Trophoblast cell (in vitro differentiated cells and primary cell): ENCODE measurements at regions not wholly inside any gene's neighbourhood (a gene's known extent, or its start where the extent isn't known, plus 50 kb on each side); places are given as distances from the start of the nearest gene placed in this dataset.

Experiments
- DNase-seq, 2 donors: peaks; one replicate each; pipeline ENCODE4 v3.0.0-alpha.2; 2016
- H2AFZ ChIP-seq: 2 replicates; pipeline ENCODE4 v1.6.1; 2013; ENCODE audit warnings: low read length, moderate library complexity, mild to moderate bottlenecking; ENCODE audit not compliant: insufficient read depth, poor library complexity
- H2AK5ac ChIP-seq: 2 replicates; pipeline ENCODE4 v1.6.1; 2013; ENCODE audit warnings: mild to moderate bottlenecking, low read length
- H2BK120ac ChIP-seq: 2 replicates; pipeline ENCODE4 v1.6.1; 2013; ENCODE audit warnings: low read length, mild to moderate bottlenecking, moderate library complexity; ENCODE audit not compliant: insufficient read depth, poor library complexity
- H2BK12ac ChIP-seq: 2 replicates; pipeline ENCODE4 v1.6.1; 2013; ENCODE audit warnings: mild to moderate bottlenecking, low read length, moderate library complexity
- H2BK5ac ChIP-seq: 2 replicates; pipeline ENCODE4 v1.6.1; 2013; ENCODE audit warnings: low read length, low read depth, moderate library complexity, mild to moderate bottlenecking; ENCODE audit not compliant: poor library complexity
- H3K14ac ChIP-seq: 2 replicates; pipeline ENCODE4 v1.6.1; 2013; ENCODE audit warnings: mild to moderate bottlenecking, low read length
- H3K18ac ChIP-seq: 2 replicates; pipeline ENCODE4 v1.6.1; 2013; ENCODE audit warnings: mild to moderate bottlenecking, low read length
- H3K23ac ChIP-seq: 2 replicates; pipeline ENCODE4 v1.6.1; 2013; ENCODE audit warnings: low read length
- H3K27ac ChIP-seq: 2 replicates; pipeline ENCODE4 v1.5.1; 2013; ENCODE audit warnings: low read depth, mild to moderate bottlenecking, inconsistent platforms, low read length, moderate library complexity
- H3K27me3 ChIP-seq: 2 replicates; pipeline ENCODE4 v1.6.1; 2013; ENCODE audit warnings: inconsistent platforms, mild to moderate bottlenecking, low read length, moderate library complexity; ENCODE audit not compliant: insufficient read depth
- H3K36me3 ChIP-seq, 2 experiments: 1 replicate in 1 of 2; 2 replicates in 1 of 2; pipeline ENCODE4 v1.6.1; 2013; ENCODE audit warnings: low read length in 2 of 2, mild to moderate bottlenecking in 2 of 2, moderate library complexity in 1 of 2; ENCODE audit not compliant: insufficient read depth in 2 of 2, control insufficient read depth in 1 of 2
- H3K4ac ChIP-seq: 2 replicates; pipeline ENCODE4 v1.6.1; 2013; ENCODE audit warnings: low read depth, mild to moderate bottlenecking, low read length, moderate library complexity
- H3K4me1 ChIP-seq, 2 experiments: 1 replicate in 1 of 2; 2 replicates in 1 of 2; pipeline ENCODE4 v1.6.1; 2013; ENCODE audit warnings: low read length in 2 of 2, mild to moderate bottlenecking in 2 of 2, moderate library complexity in 1 of 2; ENCODE audit not compliant: insufficient read depth in 2 of 2, control insufficient read depth in 1 of 2
- H3K4me2 ChIP-seq: 2 replicates; pipeline ENCODE4 v1.6.1; 2013; ENCODE audit warnings: inconsistent platforms, mild to moderate bottlenecking, low read length, moderate library complexity
- H3K4me3 ChIP-seq: 2 replicates; pipeline ENCODE4 v1.5.1; 2013; ENCODE audit warnings: mild to moderate bottlenecking, low read depth, low read length, inconsistent platforms
- H3K79me1 ChIP-seq: one replicate; pipeline ENCODE4 v1.6.1; 2013; ENCODE audit warnings: low read length
- H3K79me2 ChIP-seq: 2 replicates; pipeline ENCODE4 v1.6.1; 2013; ENCODE audit warnings: low read length, mild to moderate bottlenecking; ENCODE audit not compliant: control insufficient read depth, insufficient read depth, poor library complexity
- H3K9ac ChIP-seq: 2 replicates; pipeline ENCODE4 v1.6.1; 2013; ENCODE audit warnings: mild to moderate bottlenecking, low read length
- H3K9me3 ChIP-seq: 2 replicates; pipeline ENCODE4 v1.6.1; 2013; ENCODE audit warnings: low read depth, mild to moderate bottlenecking, control low read depth, inconsistent platforms, low read length; ENCODE audit not compliant: insufficient read depth
- H4K12ac ChIP-seq: 2 replicates; pipeline ENCODE4 v1.6.1; 2013; ENCODE audit warnings: low read depth, mild to moderate bottlenecking, low read length, moderate library complexity
- H4K8ac ChIP-seq: 2 replicates; pipeline ENCODE4 v1.6.1; 2013; ENCODE audit warnings: low read depth, mild to moderate bottlenecking, low read length, moderate library complexity
- H4K91ac ChIP-seq: one replicate; pipeline ENCODE4 v1.6.1; 2013; ENCODE audit warnings: low read depth, mild to moderate bottlenecking, low read length, moderate library complexity
- WGBS: extraction: QIAGEN DNeasy Blood & Tissue Kit; methylation state at CpG from one replicate; pipeline ENCODE4 v1.1.7; 2013; ENCODE audit warnings: missing lambda C conversion rate; ENCODE audit not compliant: insufficient read length, insufficient coverage; ENCODE audit errors: extremely low coverage; 5-methylcytosine and 5-hydroxymethylcytosine counted together

GRCh38 chr2:215751200-215751910 is 262.0 kb downstream of the MREG start:
- no peak overlapping the region for H2BK12ac ChIP-seq
- H4K8ac ChIP-seq = no peak overlapping the region
- no peak overlapping the region for H3K4me2 ChIP-seq
- DNase-seq = peak; percentile 21 to 81
- no peaks in the 10 kb centered on the region for H3K9me3 ChIP-seq
- H3K9ac ChIP-seq = no peak overlapping the region
- no peak overlapping the region for H3K4me3 ChIP-seq
- H3K4ac ChIP-seq = no peak overlapping the region
- no peak overlapping the region for H4K12ac ChIP-seq
- no peak overlapping the region for H3K14ac ChIP-seq
- no peak overlapping the region for H2AK5ac ChIP-seq
- peaks cover 2% of the 10 kb centered on the region for H3K79me2 ChIP-seq
- no peak overlapping the region for H2BK120ac ChIP-seq
- no peak overlapping the region for H4K91ac ChIP-seq
- H3K27me3 ChIP-seq = no peaks in the 10 kb centered on the region
- peaks cover 4% of the 10 kb centered on the region for H3K79me1 ChIP-seq
- H3K4me1 ChIP-seq = peaks cover 5 to 9% of the 10 kb centered on the region in 2 experiments
- H3K27ac ChIP-seq = no peak overlapping the region
- H2BK5ac ChIP-seq = no peak overlapping the region
- WGBS = no CpG with 5 or more reads among the region's 3 CpGs
- H3K36me3 ChIP-seq = no peaks in the 10 kb centered on the region
- no peak overlapping the region for H3K18ac ChIP-seq
- no peak overlapping the region for H3K23ac ChIP-seq
- H2AFZ ChIP-seq = no peak overlapping the region

GRCh38 chr2:215750763-215751162 is 262.6 kb downstream of the MREG start:
- Histone ChIP-seq H4K12ac (no peak overlapping the region), H3K9me3 (no peaks in the 10 kb centered on the region), H3K23ac (no peak overlapping the region), H3K9ac (no peak overlapping the region), H3K14ac (no peak overlapping the region), H2BK5ac (no peak overlapping the region), H2BK120ac (no peak overlapping the region), H3K36me3 (no peaks in the 10 kb centered on the region), H3K4me1 (peaks cover 5 to 9% of the 10 kb centered on the region in 2 experiments), H4K8ac (no peak overlapping the region), H3K4me3 (no peak overlapping the region), H3K27ac (no peak overlapping the region), H3K4me2 (no peak overlapping the region), H3K4ac (no peak overlapping the region), H2AK5ac (no peak overlapping the region), H3K18ac (no peak overlapping the region), H2AFZ (no peak overlapping the region), H3K79me2 (peaks cover 2% of the 10 kb centered on the region), H2BK12ac (no peak overlapping the region), H3K27me3 (no peaks in the 10 kb centered on the region), H4K91ac (no peak overlapping the region), H3K79me1 (peaks cover 4% of the 10 kb centered on the region)
- DNase-seq = no peak
- WGBS = no CpG with 5 or more reads among the region's 4 CpGs

- Histone ChIP-seq H3K27ac (no peak overlapping the region), H2AK5ac (peak overlapping the region; percentile 5), H3K23ac (no peak overlapping the region), H4K12ac (no peak overlapping the region), H2BK120ac (peak overlapping the region; percentile 0), H2BK12ac (peak overlapping the region; percentile 61), H3K9ac (no peak overlapping the region), H3K4me2 (no peak overlapping the region), H4K91ac (no peak overlapping the region), H3K4ac (peak overlapping the region; percentile 9), H2AFZ (no peak overlapping the region), H3K27me3 (no peaks in the 10 kb centered on the region), H3K9me3 (no peaks in the 10 kb centered on the region), H3K18ac (peak overlapping the region; percentile 69), H3K79me1 (peaks cover 4% of the 10 kb centered on the region), H3K4me1 (peaks cover 5 to 9% of the 10 kb centered on the region in 2 experiments), H3K36me3 (no peaks in the 10 kb centered on the region), H3K14ac (peak overlapping the region; percentile 19), H2BK5ac (no peak overlapping the region), H3K4me3 (no peak overlapping the region), H3K79me2 (peaks cover 2% of the 10 kb centered on the region), H4K8ac (no peak overlapping the region)
- peak; percentile 94 to 96 for DNase-seq
- WGBS = no CpG with 5 or more reads among the region's 11 CpGs
Observed at GRCh38 chr2:215749092-215749957, 264.0 kb downstream of the MREG start.

GRCh38 chr2:215748446-215748845 is 264.9 kb downstream of the MREG start:
- Histone ChIP-seq H4K12ac (no peak overlapping the region), H2BK120ac (no peak overlapping the region), H3K27ac (no peak overlapping the region), H2AFZ (no peak overlapping the region), H3K79me2 (peaks cover 2% of the 10 kb centered on the region), H3K9me3 (no peaks in the 10 kb centered on the region), H3K4ac (no peak overlapping the region), H3K18ac (no peak overlapping the region), H3K4me3 (no peak overlapping the region), H4K91ac (no peak overlapping the region), H2BK5ac (no peak overlapping the region), H4K8ac (no peak overlapping the region), H3K23ac (peak overlapping the region; percentile 80), H3K4me1 (peaks cover 5 to 9% of the 10 kb centered on the region in 2 experiments), H2AK5ac (no peak overlapping the region), H3K27me3 (no peaks in the 10 kb centered on the region), H2BK12ac (no peak overlapping the region), H3K14ac (no peak overlapping the region), H3K9ac (no peak overlapping the region), H3K36me3 (no peaks in the 10 kb centered on the region), H3K4me2 (no peak overlapping the region), H3K79me1 (peaks cover 4% of the 10 kb centered on the region)
- DNase-seq = peak; percentile 48 to 54
- whole genome bisulfite sequencing = no CpG with 5 or more reads among the region's 6 CpGs
